Stimulated activated naive B cell treated with anti-CD40 and anti-IgM and Interleukin-4, amounts not matched to agents 10 μg/mL and 1 μg/mL and 100 μg/mL, for 72 hours (primary cell): ENCODE measurements at regions not wholly inside any gene's neighbourhood (a gene's known extent, or its start where the extent isn't known, plus 50 kb on each side); places are given as distances from the start of the nearest gene placed in this dataset.
A peak's percentile ranks its signal among the peaks of the same experiment; 100 is the strongest.

ENCODE experiments used
- ATAC-seq, 2 donors: fragments of 150-1000 bp; cut with Tn5 transposase; replicated peaks; 2 replicates each; pipeline ENCODE4 v1.10.0; 2021; ENCODE audit warnings: moderate library complexity in 1 of 2
- DNase-seq: peaks from one replicate; pipeline ENCODE4 v3.0.0; 2021
- H3K27ac Mint-ChIP-seq: one replicate; pipeline ENCODE4 v1.8.0; 2022; ENCODE audit warnings: mild to moderate bottlenecking, mixed read lengths
- H3K27me3 Mint-ChIP-seq, 2 donors: one replicate each; pipeline ENCODE4 v1.8.0; 2022; ENCODE audit warnings: mixed read lengths in 2 of 2
- H3K36me3 Mint-ChIP-seq, 2 donors: one replicate each; pipeline ENCODE4 v1.8.0; 2022; ENCODE audit warnings: mixed read lengths in 2 of 2, mild to moderate bottlenecking in 1 of 2
- H3K4me1 Mint-ChIP-seq, 2 donors: one replicate each; pipeline ENCODE4 v1.8.0; 2022; ENCODE audit warnings: mixed read lengths in 2 of 2, mild to moderate bottlenecking in 1 of 2
- H3K4me3 Mint-ChIP-seq, 2 donors: one replicate each; pipeline ENCODE4 v1.8.0; 2022; ENCODE audit warnings: mild to moderate bottlenecking in 2 of 2, mixed read lengths in 2 of 2, moderate library complexity in 1 of 2
- H3K9me3 Mint-ChIP-seq, 2 donors: one replicate each; pipeline ENCODE4 v1.8.0; 2022; ENCODE audit warnings: mixed read lengths in 2 of 2, mild to moderate bottlenecking in 1 of 2

- H3K27me3 Mint-ChIP-seq: no peaks in the 10 kb centered on the region
- H3K4me3 Mint-ChIP-seq: no peak overlapping the region
- peaks cover 10 to 24% of the 10 kb centered on the region in 2 donors for H3K4me1 Mint-ChIP-seq
- ATAC-seq: no peak
- no peak overlapping the region for H3K27ac Mint-ChIP-seq
- peaks cover 12 to 15% of the 10 kb centered on the region in 2 donors for H3K9me3 Mint-ChIP-seq
- peaks cover 21 to 22% of the 10 kb centered on the region in 2 donors for H3K36me3 Mint-ChIP-seq
- DNase-seq: no peak
Observed at GRCh38 chr12:31855427-31855826, 103.8 kb upstream of the RESF1 start.

GRCh38 chr12:31853977-31854376 lies 105.2 kb upstream of the RESF1 start:
- Mint-ChIP-seq H3K4me3 (no peak overlapping the region), H3K36me3 (peaks cover 16 to 19% of the 10 kb centered on the region in 2 donors), H3K27ac (no peak overlapping the region), H3K27me3 (no peaks in the 10 kb centered on the region), H3K9me3 (peaks cover 7 to 11% of the 10 kb centered on the region in 2 donors), H3K4me1 (peaks cover 3 to 10% of the 10 kb centered on the region in 2 donors)
- DNase-seq (no peak), ATAC-seq (no peak)

GRCh38 chr12:31853520-31853919 lies 105.7 kb upstream of the RESF1 start:
- ATAC-seq (no peak), DNase-seq (no peak)
- H3K27me3 Mint-ChIP-seq: no peaks in the 10 kb centered on the region
- H3K9me3 Mint-ChIP-seq: peaks cover 7 to 11% of the 10 kb centered on the region in 2 donors
- H3K4me1 Mint-ChIP-seq: peaks cover 3 to 9% of the 10 kb centered on the region in 2 donors
- H3K4me3 Mint-ChIP-seq: no peak overlapping the region
- no peak overlapping the region for H3K27ac Mint-ChIP-seq
- peaks cover 16 to 19% of the 10 kb centered on the region in 2 donors for H3K36me3 Mint-ChIP-seq

- Mint-ChIP-seq H3K4me3 (no peak overlapping the region), H3K36me3 (peaks cover 11 to 26% of the 10 kb centered on the region in 2 donors), H3K27me3 (no peaks in the 10 kb centered on the region), H3K27ac (no peak overlapping the region), H3K9me3 (peaks cover 13 to 16% of the 10 kb centered on the region in 2 donors), H3K4me1 (peaks cover 5 to 9% of the 10 kb centered on the region in 2 donors)
- no peak for ATAC-seq
- DNase-seq: no peak
Observed at GRCh38 chr12:31850268-31850667, 108.9 kb upstream of the RESF1 start.

- H3K4me1 Mint-ChIP-seq: peaks cover 5 to 8% of the 10 kb centered on the region in 2 donors
- no peaks in the 10 kb centered on the region for H3K27me3 Mint-ChIP-seq
- H3K27ac Mint-ChIP-seq: no peak overlapping the region
- H3K9me3 Mint-ChIP-seq: peaks cover 13 to 16% of the 10 kb centered on the region in 2 donors
- peaks cover 13 to 23% of the 10 kb centered on the region in 2 donors for H3K36me3 Mint-ChIP-seq
- no peak for ATAC-seq
- no peak overlapping the region for H3K4me3 Mint-ChIP-seq
- DNase-seq: no peak
Observed at GRCh38 chr12:31849090-31849687, 110.0 kb upstream of the RESF1 start.

GRCh38 chr12:31846405-31846804 lies 112.8 kb upstream of the RESF1 start:
- ATAC-seq (no peak), DNase-seq (no peak)
- peaks cover 13% of the 10 kb centered on the region in 2 donors for H3K9me3 Mint-ChIP-seq
- H3K36me3 Mint-ChIP-seq: peaks cover 12 to 16% of the 10 kb centered on the region in 2 donors
- H3K4me1 Mint-ChIP-seq: peaks cover 8 to 11% of the 10 kb centered on the region in 2 donors
- no peaks in the 10 kb centered on the region for H3K27me3 Mint-ChIP-seq
- H3K4me3 Mint-ChIP-seq: no peak overlapping the region
- no peak overlapping the region for H3K27ac Mint-ChIP-seq

GRCh38 chr12:31845613-31846322 lies 113.4 kb upstream of the RESF1 start:
- no peak for DNase-seq
- H3K27ac Mint-ChIP-seq: no peak overlapping the region
- peaks cover 9 to 15% of the 10 kb centered on the region in 2 donors for H3K36me3 Mint-ChIP-seq
- H3K4me3 Mint-ChIP-seq: no peak overlapping the region
- H3K9me3 Mint-ChIP-seq: peaks cover 11 to 12% of the 10 kb centered on the region in 2 donors
- no peaks in the 10 kb centered on the region for H3K27me3 Mint-ChIP-seq
- ATAC-seq: no peak
- H3K4me1 Mint-ChIP-seq: peaks cover 8 to 11% of the 10 kb centered on the region in 2 donors

GRCh38 chr12:31843398-31844095 lies 114.7 kb upstream of the AMN1 start:
- H3K27ac Mint-ChIP-seq: peak overlapping the region; percentile 42
- no peaks in the 10 kb centered on the region for H3K27me3 Mint-ChIP-seq
- no peak for DNase-seq
- ATAC-seq: peak; percentile 38 to 45
- H3K9me3 Mint-ChIP-seq: peaks cover 11 to 12% of the 10 kb centered on the region in 2 donors
- peak overlapping the region in 1 of 2 donors; percentile 7 for H3K4me3 Mint-ChIP-seq
- peaks cover 11 to 12% of the 10 kb centered on the region in 2 donors for H3K4me1 Mint-ChIP-seq
- H3K36me3 Mint-ChIP-seq: peaks cover 9 to 15% of the 10 kb centered on the region in 2 donors

GRCh38 chr12:31837913-31838312 lies 109.1 kb upstream of the AMN1 start:
- H3K36me3 Mint-ChIP-seq: peaks cover 2 to 6% of the 10 kb centered on the region in 2 donors
- H3K9me3 Mint-ChIP-seq: peaks cover 0 to 3% of the 10 kb centered on the region in 2 donors
- H3K27me3 Mint-ChIP-seq: no peaks in the 10 kb centered on the region

GRCh38 chr12:31835276-31835882 lies 106.6 kb upstream of the AMN1 start:
- Mint-ChIP-seq H3K9me3 (peaks cover 0 to 3% of the 10 kb centered on the region in 2 donors), H3K4me3 (no peak overlapping the region), H3K4me1 (peaks cover 38 to 66% of the 10 kb centered on the region in 2 donors), H3K27ac (peak overlapping the region; percentile 81), H3K27me3 (no peaks in the 10 kb centered on the region), H3K36me3 (peaks cover 0 to 13% of the 10 kb centered on the region in 2 donors)
- ATAC-seq: peak; percentile 19 to 26
- DNase-seq: no peak

More at GRCh38 chr12:31837913-31838312, 109.1 kb upstream of the AMN1 start:
- no peak for ATAC-seq
- Mint-ChIP-seq H3K4me1 (peaks cover 30 to 45% of the 10 kb centered on the region in 2 donors), H3K27ac (peak overlapping the region; percentile 26), H3K4me3 (no peak overlapping the region)
- no peak for DNase-seq

GRCh38 chr12:31834150-31834549 lies 105.3 kb upstream of the AMN1 start:
- peaks cover 0 to 13% of the 10 kb centered on the region in 2 donors for H3K36me3 Mint-ChIP-seq
- H3K9me3 Mint-ChIP-seq: peaks cover 0 to 3% of the 10 kb centered on the region in 2 donors
- no peaks in the 10 kb centered on the region for H3K27me3 Mint-ChIP-seq
- DNase-seq (no peak), ATAC-seq (no peak)
- peak overlapping the region; percentile 37 for H3K27ac Mint-ChIP-seq
- no peak overlapping the region for H3K4me3 Mint-ChIP-seq
- peaks cover 41 to 75% of the 10 kb centered on the region in 2 donors for H3K4me1 Mint-ChIP-seq

- Mint-ChIP-seq H3K4me1 (peaks cover 41 to 72% of the 10 kb centered on the region in 2 donors), H3K36me3 (peaks cover 0 to 9% of the 10 kb centered on the region in 2 donors), H3K9me3 (peaks cover 0 to 1% of the 10 kb centered on the region in 2 donors), H3K27ac (peak overlapping the region; percentile 94), H3K4me3 (peak overlapping the region; percentile 73), H3K27me3 (no peaks in the 10 kb centered on the region)
- ATAC-seq: peak; percentile 91 to 94
- peak; percentile 81 for DNase-seq
Observed at GRCh38 chr12:31832740-31833729, 104.2 kb upstream of the AMN1 start.

GRCh38 chr12:31828071-31828470 lies 99.2 kb upstream of the AMN1 start:
- Mint-ChIP-seq H3K36me3 (peaks cover 4 to 23% of the 10 kb centered on the region in 2 donors), H3K4me3 (no peak overlapping the region), H3K4me1 (peaks cover 24 to 42% of the 10 kb centered on the region in 2 donors), H3K27ac (no peak overlapping the region), H3K9me3 (peaks cover 6 to 8% of the 10 kb centered on the region in 2 donors), H3K27me3 (no peaks in the 10 kb centered on the region)
- no peak for DNase-seq
- no peak for ATAC-seq
